HCT116 (cell line): ENCODE measurements at regions not wholly inside any gene's neighbourhood (a gene's known extent, or its start where the extent isn't known, plus 50 kb on each side); places are given as distances from the start of the nearest gene placed in this dataset.

Experiments
- ATAC-seq: fragments of 200-7000 bp; cut with Tn5 transposase; 2 replicates; pipeline ENCODE4 v1.9.1; 2020; ENCODE audit warnings: mild to moderate bottlenecking, moderate library complexity
- BruUV-seq: library from RNA; stranded (reverse); fragments of 400-500 nt; replicated peaks from 2 replicates; lab custom pipeline; 2021; lab: Mats Ljungman, UMichigan
- CTCF ChIA-PET: fragments of 300-600 bp; sonication (Branson Sonifier 250); formaldehyde crosslinking; loops from one replicate; lab custom pipeline; 2021; ENCODE audit warnings: antibody characterized with exemption; lab: Charles Lee
- POLR2A ChIA-PET: fragments of 300-600, 350-600 bp; sonication (Branson Sonifier 250); formaldehyde crosslinking; loops from one replicate; lab custom pipeline; 2021; ENCODE audit warnings: antibody characterized with exemption; lab: Charles Lee
- RAD21 ChIA-PET, 2 experiments: fragments of 300-600 bp; sonication (Branson Sonifier 250); formaldehyde crosslinking; loops; one replicate each; lab custom pipeline; 2023; ENCODE audit warnings: low total read pairs in 2 of 2; ENCODE audit not compliant: uncharacterized antibody in 2 of 2, unreplicated experiment in 2 of 2, low non-redundant PET in 1 of 2; lab: Charles Lee
- DNase-seq: peaks from one replicate; pipeline ENCODE4 v3.0.0-alpha.2; 2010; ENCODE audit warnings: low read depth, low spot score
- H2AFZ ChIP-seq: fragments of 200-600 bp; shearing (Covaris generic), sonication (generic); 2 replicates; pipeline ENCODE4 v1.6.1; 2017; ENCODE audit warnings: low read depth, mixed run types, mixed read lengths, antibody characterized with exemption, low read length; ENCODE audit not compliant: poor library complexity, severe bottlenecking
- H3K27ac ChIP-seq: 2 replicates; pipeline ENCODE4 v1.5.1; 2012; ENCODE audit warnings: low read depth, low read length
- H3K27me3 ChIP-seq: fragments of 200-600 bp; sonication (generic); 2 replicates; pipeline ENCODE4 v1.6.1; 2016; ENCODE audit warnings: mixed run types, low read length, mixed read lengths; ENCODE audit not compliant: insufficient read depth
- H3K36me3 ChIP-seq, 2 experiments: fragments of 200-500 bp in 1 of 2; fragments of 200-600 bp in 1 of 2; sonication (Bioruptor generic) in 1 of 2; sonication (generic) in 1 of 2; 2 replicates each; pipeline versions ENCODE4 v1.5.1 to v1.6.1; 2014 to 2016; ENCODE audit warnings: low read length in 2 of 2, inconsistent platforms in 1 of 2, mixed read lengths in 1 of 2, mixed run types in 1 of 2; ENCODE audit not compliant: insufficient read depth in 2 of 2, control insufficient read depth in 1 of 2
- H3K4me1 ChIP-seq, 2 experiments: fragments of 200-600 bp in 1 of 2; sonication (generic) in 1 of 2; 2 replicates each; pipeline versions ENCODE4 v1.5.1 to v1.6.1; 2012 to 2017; ENCODE audit warnings: low read length in 2 of 2, inconsistent platforms in 1 of 2, mild to moderate bottlenecking in 1 of 2, mixed read lengths in 1 of 2, mixed run types in 1 of 2, moderate library complexity in 1 of 2; ENCODE audit not compliant: insufficient read depth in 2 of 2, control insufficient read depth in 1 of 2
- H3K4me2 ChIP-seq: fragments of 200-600 bp; sonication (generic); 2 replicates; pipeline ENCODE4 v1.6.1; 2017; ENCODE audit warnings: mixed run types, low read length, mixed read lengths
- H3K4me3 ChIP-seq, 2 experiments: fragments of 200-600 bp in 1 of 2; sonication (generic) in 1 of 2; replicated peaks in 1 of 2; 2 replicates each; pipeline ENCODE4 v1.5.1; 2011 to 2016; ENCODE audit warnings: low read length in 2 of 2, control low read depth in 1 of 2, low read depth in 1 of 2, mild to moderate bottlenecking in 1 of 2, mixed read lengths in 1 of 2, mixed run types in 1 of 2
- H3K79me2 ChIP-seq: fragments of 200-600 bp; sonication (generic); 2 replicates; pipeline ENCODE4 v1.6.1; 2017; ENCODE audit warnings: mild to moderate bottlenecking, mixed run types, low read length, moderate library complexity, mixed read lengths; ENCODE audit not compliant: insufficient read depth
- H3K9ac ChIP-seq: fragments of 200-600 bp; sonication (generic); 2 replicates; pipeline ENCODE4 v1.6.1; 2016; ENCODE audit warnings: low read length, mixed read lengths
- H3K9me2 ChIP-seq: fragments of 200-600 bp; sonication (generic), shearing (Covaris generic); 2 replicates; pipeline ENCODE4 v1.6.1; 2017; ENCODE audit warnings: mixed run types, mild to moderate bottlenecking, moderate library complexity; ENCODE audit not compliant: insufficient read depth
- H3K9me3 ChIP-seq, 2 experiments: fragments of 200-500 bp in 1 of 2; fragments of 200-600 bp in 1 of 2; sonication (Bioruptor generic) in 1 of 2; sonication (generic) in 1 of 2; 2 replicates each; pipeline ENCODE4 v1.6.1; 2014 to 2017; ENCODE audit warnings: low read length in 2 of 2, mixed read lengths in 2 of 2, inconsistent platforms in 1 of 2, low read depth in 1 of 2, mild to moderate bottlenecking in 1 of 2, mixed run types in 1 of 2, moderate library complexity in 1 of 2; ENCODE audit not compliant: control insufficient read depth in 1 of 2, insufficient read depth in 1 of 2
- H4K20me1 ChIP-seq: fragments of 200-600 bp; sonication (generic), shearing (Covaris generic); 2 replicates; pipeline ENCODE4 v1.6.1; 2017; ENCODE audit warnings: mixed run types, mild to moderate bottlenecking, moderate library complexity; ENCODE audit not compliant: insufficient read depth
- CBX3 ChIP-seq: IDR thresholded peaks from 2 replicates; pipeline ENCODE4 v1.6.1; 2012; ENCODE audit warnings: low read depth
- EGR1 ChIP-seq: IDR thresholded peaks from 2 replicates; pipeline ENCODE4 v1.6.1; 2012; ENCODE audit warnings: low read depth
- EZH2 ChIP-seq: fragments of 200-600 bp; sonication (generic); IDR thresholded peaks from 2 replicates; pipeline ENCODE4 v1.6.1; 2017; ENCODE audit warnings: antibody characterized with exemption, mixed run types
- FOSL1 ChIP-seq: IDR thresholded peaks from 2 replicates; pipeline ENCODE4 v1.6.1; 2012; ENCODE audit warnings: low read depth
- POLR2AphosphoS5 ChIP-seq: IDR thresholded peaks from 2 replicates; pipeline ENCODE4 v1.6.1; 2011; ENCODE audit warnings: mild to moderate bottlenecking, low read depth, low read length, moderate library complexity
- RAD21 ChIP-seq: IDR thresholded peaks from 2 replicates; pipeline ENCODE4 v1.6.1; 2012; ENCODE audit warnings: low read depth, mild to moderate bottlenecking
- SIN3A ChIP-seq: IDR thresholded peaks from 2 replicates; pipeline ENCODE4 v1.6.1; 2012; ENCODE audit warnings: low read depth
- SP1 ChIP-seq: IDR thresholded peaks from 2 replicates; pipeline ENCODE4 v1.6.1; 2012; ENCODE audit warnings: low read depth
- ZFX ChIP-seq: fragments of 450-650 bp; IDR thresholded peaks from 2 replicates; pipeline ENCODE4 v1.6.1; 2017
- ZNF274 ChIP-seq: fragments of 200-500 bp; sonication (Bioruptor generic); IDR thresholded peaks from 2 replicates; pipeline ENCODE4 v1.6.1; 2014; ENCODE audit warnings: mild to moderate bottlenecking, low read depth, low read length, inconsistent platforms
- intact Hi-C: fragments of 100-400 bp; cut with micrococcal nuclease; formaldehyde crosslinking; loops from 2 replicates; pipeline ENCODE4 v1.10.0; 2022
- TF ChIP-seq, protein P1 (sequence below): IDR thresholded peaks from 2 replicates; pipeline ENCODE4 v1.6.1; 2012; ENCODE audit warnings: low read depth
- TF ChIP-seq, protein P2 (sequence below): IDR thresholded peaks from 2 replicates; pipeline ENCODE4 v1.6.1; 2012
- TF ChIP-seq, protein P3 (sequence below): IDR thresholded peaks from 2 replicates; pipeline ENCODE4 v1.6.1; 2012

DNA sequence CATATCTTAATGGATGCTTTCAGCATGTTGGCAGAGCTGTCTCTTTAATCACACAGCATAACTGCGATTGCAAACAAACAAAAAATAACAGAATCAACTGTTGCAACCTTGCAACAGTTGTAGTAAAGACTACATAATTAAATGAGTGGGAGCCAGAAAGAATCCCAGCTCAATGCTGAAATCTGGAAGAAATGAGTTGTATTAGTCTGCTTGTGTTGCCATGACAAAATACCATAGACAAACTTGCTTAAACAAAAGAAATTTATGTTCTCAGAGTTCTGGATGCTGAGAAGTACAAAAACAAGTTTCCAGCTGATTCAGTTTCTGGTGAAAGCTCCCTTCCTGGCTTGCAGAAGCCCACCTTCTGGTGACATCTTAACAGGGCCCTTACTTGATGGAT, 260.9 kb upstream of the TUSC1 start:
- H3K9me2 ChIP-seq = no peaks in the 10 kb centered on the region
- intact Hi-C loops = no loop called here
- no peaks in the 10 kb centered on the region for H3K4me1 ChIP-seq
- H3K27ac ChIP-seq = no peak overlapping the region
- no TSS peak for BruUV-seq
- peaks cover 8 to 25% of the 10 kb centered on the region in 2 experiments; a peak in 2 of 4 replicates for H3K9me3 ChIP-seq
- no peak overlapping the region for H3K4me3 ChIP-seq
- H3K79me2 ChIP-seq = no peaks in the 10 kb centered on the region
- no peak overlapping the region for H3K9ac ChIP-seq
- no peak for TF ChIP-seq SP1
- no peak for TF ChIP-seq FOSL1
- TF ChIP-seq ZFX = no peak
- TF ChIP-seq, protein P1, sequence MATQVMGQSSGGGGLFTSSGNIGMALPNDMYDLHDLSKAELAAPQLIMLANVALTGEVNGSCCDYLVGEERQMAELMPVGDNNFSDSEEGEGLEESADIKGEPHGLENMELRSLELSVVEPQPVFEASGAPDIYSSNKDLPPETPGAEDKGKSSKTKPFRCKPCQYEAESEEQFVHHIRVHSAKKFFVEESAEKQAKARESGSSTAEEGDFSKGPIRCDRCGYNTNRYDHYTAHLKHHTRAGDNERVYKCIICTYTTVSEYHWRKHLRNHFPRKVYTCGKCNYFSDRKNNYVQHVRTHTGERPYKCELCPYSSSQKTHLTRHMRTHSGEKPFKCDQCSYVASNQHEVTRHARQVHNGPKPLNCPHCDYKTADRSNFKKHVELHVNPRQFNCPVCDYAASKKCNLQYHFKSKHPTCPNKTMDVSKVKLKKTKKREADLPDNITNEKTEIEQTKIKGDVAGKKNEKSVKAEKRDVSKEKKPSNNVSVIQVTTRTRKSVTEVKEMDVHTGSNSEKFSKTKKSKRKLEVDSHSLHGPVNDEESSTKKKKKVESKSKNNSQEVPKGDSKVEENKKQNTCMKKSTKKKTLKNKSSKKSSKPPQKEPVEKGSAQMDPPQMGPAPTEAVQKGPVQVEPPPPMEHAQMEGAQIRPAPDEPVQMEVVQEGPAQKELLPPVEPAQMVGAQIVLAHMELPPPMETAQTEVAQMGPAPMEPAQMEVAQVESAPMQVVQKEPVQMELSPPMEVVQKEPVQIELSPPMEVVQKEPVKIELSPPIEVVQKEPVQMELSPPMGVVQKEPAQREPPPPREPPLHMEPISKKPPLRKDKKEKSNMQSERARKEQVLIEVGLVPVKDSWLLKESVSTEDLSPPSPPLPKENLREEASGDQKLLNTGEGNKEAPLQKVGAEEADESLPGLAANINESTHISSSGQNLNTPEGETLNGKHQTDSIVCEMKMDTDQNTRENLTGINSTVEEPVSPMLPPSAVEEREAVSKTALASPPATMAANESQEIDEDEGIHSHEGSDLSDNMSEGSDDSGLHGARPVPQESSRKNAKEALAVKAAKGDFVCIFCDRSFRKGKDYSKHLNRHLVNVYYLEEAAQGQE = no peak
- TF ChIP-seq CBX3 = no peak
- ChIA-PET POLR2A (no interaction called here), RAD21 (no interaction called here), CTCF (no interaction called here)
- H2AFZ ChIP-seq = no peak overlapping the region
- H3K4me2 ChIP-seq = no peak overlapping the region
- no peaks in the 10 kb centered on the region for H3K36me3 ChIP-seq
- H3K27me3 ChIP-seq = no peaks in the 10 kb centered on the region
- DNase-seq = no peak
- no peaks in the 10 kb centered on the region for H4K20me1 ChIP-seq
- ATAC-seq = no peak

DNA sequence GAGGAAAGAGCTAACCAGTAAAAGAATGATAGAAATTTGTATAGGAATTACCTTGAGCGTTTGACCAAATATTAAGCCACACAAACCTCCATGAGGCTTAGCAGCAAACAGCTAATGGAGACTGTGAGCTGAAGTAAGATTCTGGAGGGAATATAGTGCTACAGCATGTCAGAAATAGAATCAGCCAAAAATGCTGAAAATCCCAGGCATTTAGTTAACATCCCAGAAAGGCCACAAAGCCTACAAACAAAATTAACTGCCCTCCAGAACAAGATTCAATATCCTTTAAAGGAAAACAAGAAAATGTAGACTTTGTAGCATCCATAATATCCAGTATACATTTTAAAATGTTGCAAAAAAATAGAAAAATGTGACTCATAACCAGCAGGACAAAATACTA, 257.8 kb upstream of the TUSC1 start:
- ATAC-seq = no peak
- Histone ChIP-seq H3K9me2 (no peaks in the 10 kb centered on the region), H3K4me3 (no peak overlapping the region), H3K9ac (no peak overlapping the region), H3K4me2 (no peak overlapping the region), H3K79me2 (no peaks in the 10 kb centered on the region), H3K9me3 (peaks cover 8 to 28% of the 10 kb centered on the region in 2 experiments; a peak in 2 of 4 replicates), H3K36me3 (no peaks in the 10 kb centered on the region), H3K27ac (no peak overlapping the region), H2AFZ (no peak overlapping the region), H3K27me3 (no peaks in the 10 kb centered on the region), H4K20me1 (no peaks in the 10 kb centered on the region), H3K4me1 (no peaks in the 10 kb centered on the region)
- DNase-seq = no peak
- no TSS peak for BruUV-seq
- intact Hi-C loops = no loop called here
- ChIA-PET RAD21 (no interaction called here), CTCF (no interaction called here), POLR2A (no interaction called here)
- TF ChIP-seq ZFX = no peak
- TF ChIP-seq, protein P2, sequence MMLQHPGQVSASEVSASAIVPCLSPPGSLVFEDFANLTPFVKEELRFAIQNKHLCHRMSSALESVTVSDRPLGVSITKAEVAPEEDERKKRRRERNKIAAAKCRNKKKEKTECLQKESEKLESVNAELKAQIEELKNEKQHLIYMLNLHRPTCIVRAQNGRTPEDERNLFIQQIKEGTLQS = no peak
- TF ChIP-seq, protein P1 = no peak
- no peak for TF ChIP-seq CBX3
- TF ChIP-seq ZNF274 = no peak
- no peak for TF ChIP-seq FOSL1
- no peak for TF ChIP-seq EZH2
- no peak for TF ChIP-seq SP1
- TF ChIP-seq POLR2AphosphoS5 = no peak
- no peak for TF ChIP-seq SIN3A
- TF ChIP-seq, protein P3, sequence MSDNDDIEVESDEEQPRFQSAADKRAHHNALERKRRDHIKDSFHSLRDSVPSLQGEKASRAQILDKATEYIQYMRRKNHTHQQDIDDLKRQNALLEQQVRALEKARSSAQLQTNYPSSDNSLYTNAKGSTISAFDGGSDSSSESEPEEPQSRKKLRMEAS = no peak
- TF ChIP-seq RAD21 = no peak
- no peak for TF ChIP-seq EGR1
